ENCODE measurements at regions not wholly inside any gene's neighbourhood (a gene's known extent, or its start where the extent isn't known, plus 50 kb on each side); places are given as distances from the start of the nearest gene placed in this dataset.

- DNase-seq = no peak
Measured at GRCh38 chr5:118778941-118779340, 209.4 kb downstream of the DTWD2 start.

- no peak for DNase-seq
Measured at GRCh38 chr5:118777189-118777736, 211.1 kb downstream of the DTWD2 start.

- no peak for DNase-seq
Measured at GRCh38 chr5:118776755-118777154, 211.6 kb downstream of the DTWD2 start.

GRCh38 chr5:118775790-118776499 lies 212.4 kb downstream of the DTWD2 start:
- no peak for DNase-seq

GRCh38 chr5:118768607-118769175 lies 219.7 kb downstream of the DTWD2 start:
- DNase-seq = no peak

GRCh38 chr5:118762291-118762690 lies 226.1 kb downstream of the DTWD2 start:
- DNase-seq = no peak

GRCh38 chr5:118761814-118762213 lies 226.5 kb downstream of the DTWD2 start:
- DNase-seq = no peak

- DNase-seq = no peak
Measured at GRCh38 chr5:118752969-118753368, 235.4 kb downstream of the DTWD2 start.

- DNase-seq = no peak
Measured at GRCh38 chr5:118736396-118736795, 252.0 kb downstream of the DTWD2 start.

- no peak for DNase-seq
Measured at GRCh38 chr5:118733394-118733793, 255.0 kb downstream of the DTWD2 start.

GRCh38 chr5:118728191-118728590 lies 260.2 kb downstream of the DTWD2 start:
- DNase-seq = no peak

- no peak for DNase-seq
Measured at GRCh38 chr5:118726891-118727290, 261.5 kb downstream of the DTWD2 start.

- DNase-seq = no peak
Measured at GRCh38 chr5:118723021-118723338, 265.4 kb downstream of the DTWD2 start.

- no peak for DNase-seq
Measured at GRCh38 chr5:118722122-118723020, 266.0 kb downstream of the DTWD2 start.

GRCh38 chr5:118711727-118712126 lies 276.6 kb downstream of the DTWD2 start:
- DNase-seq = no peak

GRCh38 chr5:118705959-118706667 lies 282.2 kb downstream of the DTWD2 start:
- no peak for DNase-seq

- DNase-seq = no peak
Measured at GRCh38 chr5:118703241-118703640, 285.1 kb downstream of the DTWD2 start.

- no peak for DNase-seq
Measured at GRCh38 chr5:118701791-118702190, 286.6 kb downstream of the DTWD2 start.

- no peak for DNase-seq
Measured at GRCh38 chr5:118700510-118700909, 287.8 kb downstream of the DTWD2 start.

GRCh38 chr5:118698774-118699173 lies 289.6 kb downstream of the DTWD2 start:
- DNase-seq = no peak

GRCh38 chr5:118696076-118696475 lies 292.3 kb downstream of the DTWD2 start:
- no peak for DNase-seq

GRCh38 chr5:118692811-118693342 lies 295.5 kb downstream of the DTWD2 start:
- no peak for DNase-seq
